Endothelial cell of umbilical vein (primary cell): ENCODE measurements at regions not wholly inside any gene's neighbourhood (a gene's known extent, or its start where the extent isn't known, plus 50 kb on each side); places are given as distances from the start of the nearest gene placed in this dataset.

Experiments used
- BruUV-seq: library from RNA; stranded (reverse); fragments of 400-500 nt; replicated peaks from 2 replicates; lab custom pipeline; 2021; lab: Mats Ljungman, UMichigan
- CTCF ChIA-PET: fragments of 300-600, 350-600 bp; sonication (Branson Sonifier 250); formaldehyde crosslinking; loops from one replicate; lab custom pipeline; 2021; ENCODE audit warnings: antibody characterized with exemption, inconsistent platforms; lab: Charles Lee
- POLR2A ChIA-PET: fragments of 300-600, 350-600 bp; sonication (Branson Sonifier 250); formaldehyde crosslinking; loops from one replicate; lab custom pipeline; 2021; ENCODE audit warnings: antibody characterized with exemption, inconsistent platforms; lab: Charles Lee
- DNase-seq: peaks from one replicate; pipeline ENCODE4 v3.0.0-alpha.2; 2011; ENCODE audit warnings: low read depth, low spot score
- FAIRE-seq: peaks from 2 replicates; lab custom pipeline; 2011; peaks lifted over from hg19 to GRCh38; lab: Jason Lieb, UNC
- H2AFZ ChIP-seq: 2 replicates; pipeline ENCODE4 v1.6.0; 2012; ENCODE audit warnings: low read depth, low read length, control low read depth, inconsistent platforms
- H3K27ac ChIP-seq: 2 replicates; pipeline ENCODE4 v1.5.1; 2011; ENCODE audit warnings: low read depth, mild to moderate bottlenecking, control low read depth, low read length, moderate library complexity; ENCODE audit not compliant: insufficient read depth
- H3K27me3 ChIP-seq, 2 experiments: 2 replicates each; pipeline versions ENCODE4 v1.6.0 to v1.6.1; 2011; ENCODE audit warnings: low read length in 2 of 2, mixed read lengths in 1 of 2; ENCODE audit not compliant: control insufficient read depth in 2 of 2, insufficient read depth in 2 of 2
- H3K36me3 ChIP-seq, 2 experiments: 2 replicates in 1 of 2; 3 replicates in 1 of 2; pipeline ENCODE4 v1.5.1; 2011; ENCODE audit warnings: low read length in 2 of 2, mild to moderate bottlenecking in 1 of 2, moderate library complexity in 1 of 2; ENCODE audit not compliant: control insufficient read depth in 2 of 2, insufficient read depth in 2 of 2; ENCODE audit errors: extremely low read depth in 1 of 2
- H3K4me1 ChIP-seq: 3 replicates; pipeline ENCODE4 v1.5.1; 2011; ENCODE audit warnings: mild to moderate bottlenecking, low read length; ENCODE audit not compliant: control insufficient read depth, insufficient read depth; ENCODE audit errors: extremely low read depth
- H3K4me2 ChIP-seq: 2 replicates; pipeline ENCODE4 v1.6.1; 2011; ENCODE audit warnings: low read length, control low read depth, mixed read lengths; ENCODE audit not compliant: insufficient read depth
- H3K4me3 ChIP-seq, 3 experiments: fragments of 200-600 bp in 1 of 3; sonication (generic), shearing (Covaris generic) in 1 of 3; replicated peaks in 1 of 3; 2 replicates each; pipeline ENCODE4 v1.5.1; 2011 to 2016; ENCODE audit warnings: control low read depth in 3 of 3, low read length in 3 of 3, mild to moderate bottlenecking in 2 of 3, inconsistent platforms in 1 of 3, low read depth in 1 of 3, moderate library complexity in 1 of 3; ENCODE audit not compliant: insufficient read depth in 1 of 3
- H3K79me2 ChIP-seq: 2 replicates; pipeline ENCODE4 v1.6.0; 2012; ENCODE audit warnings: low read length, inconsistent platforms; ENCODE audit not compliant: control insufficient read depth, insufficient read depth
- H3K9ac ChIP-seq: replicated peaks from 2 replicates; pipeline ENCODE3; 2011; ENCODE audit warnings: low read length, control low read depth; ENCODE audit not compliant: insufficient read depth; ENCODE audit errors: extremely low read depth
- H3K9me1 ChIP-seq: replicated peaks from 3 replicates; pipeline ENCODE4 v1.6.0; 2011; ENCODE audit warnings: mild to moderate bottlenecking, low read length; ENCODE audit not compliant: control insufficient read depth, insufficient read depth; ENCODE audit errors: extremely low read depth
- H3K9me3 ChIP-seq: replicated peaks from 2 replicates; pipeline ENCODE4 v1.5.1; 2012; ENCODE audit warnings: low read length, inconsistent platforms; ENCODE audit not compliant: control insufficient read depth, insufficient read depth
- H4K20me1 ChIP-seq: replicated peaks from 2 replicates; pipeline ENCODE3; 2011; ENCODE audit warnings: mild to moderate bottlenecking, low read length; ENCODE audit not compliant: control insufficient read depth, insufficient read depth; ENCODE audit errors: extremely low read depth
- CTCF ChIP-seq, 2 donors: IDR thresholded peaks; 1 replicate in 1 of 2; 2 replicates in 1 of 2; pipeline ENCODE4 v1.5.1; 2011; ENCODE audit warnings: low read length in 2 of 2, mild to moderate bottlenecking in 2 of 2, moderate library complexity in 2 of 2, control low read depth in 1 of 2, inconsistent platforms in 1 of 2, low read depth in 1 of 2; ENCODE audit not compliant: insufficient read depth in 1 of 2; ENCODE audit errors: extremely low read depth in 1 of 2
- EZH2 ChIP-seq: IDR thresholded peaks from 2 replicates; pipeline ENCODE4 v1.6.1; 2012; ENCODE audit warnings: borderline replicate concordance, low read depth, mild to moderate bottlenecking, moderate library complexity, low read length, inconsistent platforms; ENCODE audit not compliant: severe bottlenecking
- FOS ChIP-seq: IDR thresholded peaks from 2 replicates; pipeline ENCODE4 v1.6.1; 2011; ENCODE audit warnings: mild to moderate bottlenecking, low read length, moderate library complexity, borderline replicate concordance; ENCODE audit not compliant: insufficient read depth
- GATA2 ChIP-seq: IDR thresholded peaks from 2 replicates; pipeline ENCODE4 v1.7.0; 2011; ENCODE audit warnings: low read depth, mild to moderate bottlenecking, moderate library complexity, mixed read lengths, low read length; ENCODE audit not compliant: insufficient read length, insufficient read depth
- JUN ChIP-seq: IDR thresholded peaks from 2 replicates; pipeline ENCODE4 v1.6.1; 2011; ENCODE audit warnings: borderline replicate concordance, low read depth; ENCODE audit not compliant: insufficient read length, insufficient read depth
- MAX ChIP-seq: IDR thresholded peaks from 2 replicates; pipeline ENCODE4 v1.6.1; 2011; ENCODE audit not compliant: insufficient read depth, insufficient read length
- MYC ChIP-seq: IDR thresholded peaks from one replicate; pipeline ENCODE4 v1.6.1; 2011; ENCODE audit warnings: mild to moderate bottlenecking, low read depth, low read length
- POLR2A ChIP-seq: IDR thresholded peaks from 2 replicates; pipeline ENCODE4 v1.6.1; 2012; ENCODE audit warnings: low read depth, mild to moderate bottlenecking, control low read depth, low read length
- POLR2AphosphoS5 ChIP-seq: IDR thresholded peaks from 2 replicates; pipeline ENCODE4 v1.6.1; 2012; ENCODE audit warnings: low read depth, mild to moderate bottlenecking, control low read depth, low read length, moderate library complexity; ENCODE audit not compliant: insufficient read depth
- dilution Hi-C: fragments of 300-500 bp; cut with MboI; formaldehyde crosslinking; loops from one replicate; pipeline ENCODE4 v1.15.0; 2019; ENCODE audit warnings: low sequenced_read_pairs; ENCODE audit not compliant: extremely low pct_ligation_motif_present
- intact Hi-C: fragments of 100-400 bp; cut with micrococcal nuclease; formaldehyde crosslinking; loops from one replicate; pipeline ENCODE4 v1.10.0; 2022

GRCh38 chr6:147109707-147110106, 94.5 kb upstream of the STXBP5 start:
- no TSS peak for BruUV-seq

More at GRCh38 chr6:147109707-147110106, 94.5 kb upstream of the STXBP5 start:
- Histone ChIP-seq H3K27ac (no peak overlapping the region), H3K4me2 (no peak overlapping the region), H3K4me1 (no peaks in the 10 kb centered on the region), H3K9ac (no peak overlapping the region), H3K27me3 (no peaks in the 10 kb centered on the region), H3K9me3 (no peaks in the 10 kb centered on the region), H3K4me3 (no peak overlapping the region), H3K36me3 (no peaks in the 10 kb centered on the region), H4K20me1 (no peaks in the 10 kb centered on the region), H3K9me1 (no peaks in the 10 kb centered on the region), H2AFZ (no peak overlapping the region), H3K79me2 (no peaks in the 10 kb centered on the region)
- POLR2A ChIA-PET, result no interaction called here
- DNase-seq, result no peak
- no peak for FAIRE-seq
- intact Hi-C loops, result no loop called here
- no peak for TF ChIP-seq POLR2AphosphoS5
- TF ChIP-seq MYC, result no peak
- no peak for TF ChIP-seq MAX
- no peak for TF ChIP-seq FOS
- TF ChIP-seq CTCF (IDR thresholded peaks at IDR 0.05; ENCODE audit: extremely low read depth in 1 of 2, insufficient read depth in 1 of 2, low read depth in 1 of 2, low read length in 2 of 2), result no peak
- no peak for TF ChIP-seq EZH2
- no peak for TF ChIP-seq POLR2A
- no peak for TF ChIP-seq GATA2
- TF ChIP-seq JUN, result no peak
- dilution Hi-C loops, result no loop called here
- CTCF ChIA-PET, result no interaction called here
